Karpas-422 (cell line): ENCODE measurements at regions not wholly inside any gene's neighbourhood (a gene's known extent, or its start where the extent isn't known, plus 50 kb on each side); places are given as distances from the start of the nearest gene placed in this dataset.

ENCODE experiments used
- DNase-seq: peaks from one replicate; pipeline ENCODE4 v3.0.0-alpha.2; 2015
- H2AFZ ChIP-seq: fragments of 200-600 bp; sonication (generic); 2 replicates; pipeline ENCODE4 v1.6.1; 2014; ENCODE audit warnings: antibody characterized with exemption, low read length, mixed read lengths
- H3K27ac ChIP-seq: fragments of 200-600 bp; sonication (generic); 2 replicates; pipeline ENCODE4 v1.5.1; 2014; ENCODE audit warnings: mild to moderate bottlenecking, low read length, moderate library complexity
- H3K27me3 ChIP-seq: fragments of 200-600 bp; sonication (generic); 2 replicates; pipeline ENCODE4 v1.6.1; 2014; ENCODE audit warnings: low read length, mixed read lengths
- H3K36me3 ChIP-seq: fragments of 200-600 bp; sonication (generic); 2 replicates; pipeline ENCODE4 v1.6.1; 2014; ENCODE audit warnings: low read length, mixed read lengths; ENCODE audit not compliant: insufficient read depth
- H3K4me1 ChIP-seq: fragments of 200-600 bp; sonication (generic); 2 replicates; pipeline ENCODE4 v1.6.1; 2014; ENCODE audit warnings: mild to moderate bottlenecking, low read length, mixed read lengths
- H3K4me2 ChIP-seq: fragments of 200-600 bp; sonication (generic); 2 replicates; pipeline ENCODE4 v1.6.1; 2014; ENCODE audit warnings: low read length, low read depth, mild to moderate bottlenecking; ENCODE audit not compliant: poor library complexity, severe bottlenecking
- H3K4me3 ChIP-seq: fragments of 200-600 bp; sonication (generic); 2 replicates; pipeline ENCODE4 v1.5.1; 2014; ENCODE audit warnings: mild to moderate bottlenecking, antibody characterized with exemption, low read length, mixed read lengths
- H3K79me2 ChIP-seq: fragments of 200-600 bp; sonication (generic); 2 replicates; pipeline ENCODE4 v1.6.1; 2014; ENCODE audit warnings: mild to moderate bottlenecking, low read length, mixed read lengths
- H3K9ac ChIP-seq: fragments of 200-600 bp; sonication (generic); 2 replicates; pipeline ENCODE4 v1.6.0; 2014; ENCODE audit warnings: low read length
- H3K9me2 ChIP-seq: fragments of 200-600 bp; sonication (generic), shearing (Covaris generic); replicated peaks from 2 replicates; pipeline ENCODE4 v1.6.0; 2014; ENCODE audit warnings: mild to moderate bottlenecking, low read length, moderate library complexity; ENCODE audit not compliant: insufficient read depth
- H3K9me3 ChIP-seq: fragments of 300-700, 200-600 bp; sonication (generic); 2 replicates; pipeline ENCODE4 v1.6.1; 2014; ENCODE audit warnings: low read length, mixed read lengths
- H4K20me1 ChIP-seq: fragments of 200-600 bp; sonication (generic); 2 replicates; pipeline ENCODE4 v1.6.1; 2014; ENCODE audit warnings: mild to moderate bottlenecking, antibody characterized with exemption, low read length, low read depth; ENCODE audit not compliant: insufficient read depth

DNA sequence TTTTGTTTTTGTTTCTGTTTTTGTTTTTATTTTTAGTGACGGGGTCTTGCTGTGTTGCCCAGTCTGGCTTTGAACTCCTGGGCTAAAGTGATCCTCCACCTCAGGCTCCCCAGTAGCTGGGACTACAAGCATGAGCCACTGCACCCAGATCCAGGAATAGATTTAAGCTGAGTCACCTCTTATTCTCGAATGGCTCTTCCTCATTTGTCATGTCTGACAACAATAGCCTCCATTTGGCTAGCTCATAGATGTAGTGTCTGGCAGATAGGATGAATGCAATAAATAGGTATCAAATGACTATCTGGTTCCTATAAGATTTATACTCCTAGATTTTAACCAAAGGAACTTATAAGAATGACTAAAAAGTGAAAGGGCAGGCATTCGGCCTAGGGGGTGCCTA, 172.9 kb downstream of the TMEM26 start:
- no peak overlapping the region for H3K4me3 ChIP-seq
- H2AFZ ChIP-seq = no peak overlapping the region
- H3K79me2 ChIP-seq = no peaks in the 10 kb centered on the region
- DNase-seq = no peak
- no peak overlapping the region for H3K9ac ChIP-seq
- no peaks in the 10 kb centered on the region; the same call in 1 of the 2 replicates for H3K4me1 ChIP-seq
- H3K9me3 ChIP-seq = no peaks in the 10 kb centered on the region
- no peaks in the 10 kb centered on the region for H3K27me3 ChIP-seq
- H4K20me1 ChIP-seq = no peaks in the 10 kb centered on the region
- no peak overlapping the region for H3K4me2 ChIP-seq
- no peak overlapping the region for H3K27ac ChIP-seq
- H3K9me2 ChIP-seq = no peaks in the 10 kb centered on the region
- no peaks in the 10 kb centered on the region for H3K36me3 ChIP-seq

DNA sequence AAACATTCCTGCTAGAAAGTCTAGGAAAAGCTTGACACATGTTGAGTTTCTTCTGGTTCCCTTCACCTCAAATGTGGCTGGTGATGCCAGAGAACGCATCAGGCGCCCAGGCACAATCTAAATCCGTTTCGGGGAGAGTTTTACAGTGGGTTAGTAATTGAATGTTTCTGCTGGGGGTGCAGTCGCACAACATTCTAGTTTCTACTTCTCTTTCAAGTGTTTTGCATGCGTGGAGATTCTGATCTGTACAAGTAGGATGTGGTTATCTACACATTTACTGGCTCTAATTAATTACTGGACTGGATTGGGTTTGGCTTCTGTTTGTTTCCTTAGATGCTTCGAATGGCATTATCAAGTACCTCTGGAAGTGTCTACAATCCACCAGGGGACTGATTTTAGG, 173.8 kb downstream of the TMEM26 start:
- no peak overlapping the region for H2AFZ ChIP-seq
- no peaks in the 10 kb centered on the region for H3K27me3 ChIP-seq
- no peaks in the 10 kb centered on the region for H3K9me2 ChIP-seq
- H3K36me3 ChIP-seq = no peaks in the 10 kb centered on the region
- H3K9me3 ChIP-seq = no peaks in the 10 kb centered on the region
- H3K9ac ChIP-seq = no peak overlapping the region
- H3K4me1 ChIP-seq = no peaks in the 10 kb centered on the region; the same call in 1 of the 2 replicates
- DNase-seq = no peak
- no peak overlapping the region for H3K4me3 ChIP-seq
- H3K79me2 ChIP-seq = no peaks in the 10 kb centered on the region
- no peak overlapping the region for H3K4me2 ChIP-seq
- H4K20me1 ChIP-seq = no peaks in the 10 kb centered on the region
- H3K27ac ChIP-seq = no peak overlapping the region

DNA sequence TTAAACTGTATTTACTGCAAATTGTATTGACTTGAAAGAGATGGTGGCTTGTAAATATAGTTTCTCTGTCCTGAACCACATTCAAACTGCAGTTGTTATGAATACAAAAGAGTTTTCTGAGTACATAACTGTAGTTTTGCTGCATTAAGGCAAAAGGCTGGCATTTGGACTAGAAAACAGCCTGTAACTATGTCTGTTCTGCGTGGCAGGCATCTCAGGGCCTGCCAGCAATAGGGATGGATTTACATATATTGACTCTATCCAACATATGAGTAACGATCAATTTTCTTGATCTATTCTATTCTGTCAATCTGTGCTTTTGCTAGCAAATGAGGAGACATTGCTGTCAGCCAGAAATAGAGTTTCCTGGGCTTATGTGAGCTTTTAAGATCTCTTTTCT, 174.6 kb downstream of the TMEM26 start:
- no peaks in the 10 kb centered on the region for H3K36me3 ChIP-seq
- no peaks in the 10 kb centered on the region for H3K9me3 ChIP-seq
- H3K27ac ChIP-seq = no peak overlapping the region

DNA sequence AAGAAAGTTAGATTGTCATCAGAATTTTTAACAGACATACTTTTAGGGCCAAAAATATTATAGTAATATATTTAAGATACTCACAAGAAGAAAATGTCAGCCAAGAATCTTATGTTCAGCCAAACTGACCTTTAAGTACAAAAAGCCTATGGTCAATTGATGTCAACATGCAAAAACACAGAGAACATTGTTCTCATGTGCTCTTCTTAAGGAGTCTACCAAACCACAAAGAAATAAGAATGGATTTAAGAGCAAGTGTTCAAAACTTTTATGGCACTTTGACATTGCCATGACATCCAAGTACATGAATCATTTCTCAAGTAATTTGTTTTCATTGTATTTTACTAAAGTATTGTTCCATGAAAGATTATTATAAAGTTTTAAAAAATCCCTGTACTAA, 180.4 kb downstream of the TMEM26 start:
- Histone ChIP-seq H4K20me1 (no peaks in the 10 kb centered on the region), H3K4me1 (no peaks in the 10 kb centered on the region), H3K27me3 (no peaks in the 10 kb centered on the region), H3K79me2 (no peaks in the 10 kb centered on the region), H3K27ac (no peak overlapping the region), H3K4me2 (no peak overlapping the region), H3K36me3 (no peaks in the 10 kb centered on the region), H2AFZ (no peak overlapping the region), H3K9me3 (no peaks in the 10 kb centered on the region), H3K9me2 (no peaks in the 10 kb centered on the region), H3K4me3 (no peak overlapping the region), H3K9ac (no peak overlapping the region)
- DNase-seq = no peak

More for the DNA sequence above, 174.6 kb downstream of the TMEM26 start:
- Histone ChIP-seq H3K9me2 (no peaks in the 10 kb centered on the region), H2AFZ (no peak overlapping the region), H3K4me1 (no peaks in the 10 kb centered on the region; the same call in 1 of the 2 replicates), H4K20me1 (no peaks in the 10 kb centered on the region), H3K27me3 (no peaks in the 10 kb centered on the region), H3K4me2 (no peak overlapping the region), H3K79me2 (no peaks in the 10 kb centered on the region), H3K9ac (no peak overlapping the region), H3K4me3 (no peak overlapping the region)
- DNase-seq = no peak

DNA sequence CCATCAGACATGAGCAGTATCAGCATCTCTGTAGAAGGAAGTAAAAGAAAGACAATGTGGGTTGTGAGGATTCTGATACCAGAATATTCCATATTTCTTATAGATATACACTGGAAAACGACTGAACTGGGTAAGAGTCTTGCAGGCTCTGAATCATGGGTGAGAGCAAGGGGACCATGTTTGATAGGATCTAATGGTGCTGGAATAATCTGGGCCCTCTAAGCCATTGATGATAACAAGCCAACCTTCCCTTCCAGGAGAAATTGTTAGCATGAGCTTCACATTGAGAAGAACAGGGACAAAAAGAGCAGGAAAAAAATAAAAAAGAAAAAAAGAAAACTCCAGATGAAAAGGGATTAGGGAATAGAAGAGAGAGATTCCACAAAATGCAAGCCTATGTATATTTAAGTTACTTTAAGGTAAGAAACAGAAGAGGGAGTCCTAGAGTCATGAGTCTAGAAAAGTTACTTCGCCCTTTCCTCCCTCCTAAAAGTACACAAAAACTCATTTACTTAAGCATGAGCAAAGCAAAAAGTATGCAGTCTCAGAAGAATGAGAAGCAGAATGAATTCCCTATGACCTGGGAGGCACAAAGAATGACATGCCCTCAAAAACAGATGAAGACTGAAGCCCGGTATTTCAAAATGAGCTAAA, 181.9 kb downstream of the TMEM26 start:
- Histone ChIP-seq H2AFZ (no peak overlapping the region), H3K36me3 (no peaks in the 10 kb centered on the region), H3K9me2 (no peaks in the 10 kb centered on the region), H3K4me3 (no peak overlapping the region), H4K20me1 (no peaks in the 10 kb centered on the region), H3K27ac (no peak overlapping the region), H3K4me1 (no peaks in the 10 kb centered on the region), H3K4me2 (no peak overlapping the region), H3K27me3 (no peaks in the 10 kb centered on the region), H3K79me2 (no peaks in the 10 kb centered on the region), H3K9ac (no peak overlapping the region), H3K9me3 (no peaks in the 10 kb centered on the region)
- DNase-seq = no peak

DNA sequence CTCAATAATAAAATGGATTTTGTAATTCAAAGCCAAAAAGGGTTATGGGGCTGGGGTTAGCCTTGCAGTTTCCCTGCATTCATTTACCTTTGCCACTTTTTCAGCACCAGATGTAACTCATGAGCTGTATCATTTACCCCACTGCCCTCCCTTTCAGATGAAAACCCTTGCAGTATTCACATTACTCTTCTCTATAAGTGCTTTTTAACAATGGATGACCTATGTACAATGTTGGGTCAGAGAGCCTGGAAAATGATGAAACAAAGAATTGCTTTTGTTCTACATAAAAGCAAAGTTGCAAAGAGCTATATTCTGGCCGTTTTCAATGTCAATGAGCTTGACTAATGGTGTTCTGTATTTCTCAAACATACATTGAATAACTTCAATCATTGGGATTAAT, 189.7 kb downstream of the TMEM26 start:
- Histone ChIP-seq H3K27ac (no peak overlapping the region), H4K20me1 (no peaks in the 10 kb centered on the region), H3K79me2 (no peaks in the 10 kb centered on the region), H3K4me3 (no peak overlapping the region), H3K4me2 (no peak overlapping the region), H3K36me3 (no peaks in the 10 kb centered on the region), H3K4me1 (no peaks in the 10 kb centered on the region), H3K9me2 (no peaks in the 10 kb centered on the region; the same call in 1 of the 2 replicates), H3K9ac (no peak overlapping the region), H2AFZ (no peak overlapping the region), H3K27me3 (no peaks in the 10 kb centered on the region), H3K9me3 (no peaks in the 10 kb centered on the region)
- no peak for DNase-seq

DNA sequence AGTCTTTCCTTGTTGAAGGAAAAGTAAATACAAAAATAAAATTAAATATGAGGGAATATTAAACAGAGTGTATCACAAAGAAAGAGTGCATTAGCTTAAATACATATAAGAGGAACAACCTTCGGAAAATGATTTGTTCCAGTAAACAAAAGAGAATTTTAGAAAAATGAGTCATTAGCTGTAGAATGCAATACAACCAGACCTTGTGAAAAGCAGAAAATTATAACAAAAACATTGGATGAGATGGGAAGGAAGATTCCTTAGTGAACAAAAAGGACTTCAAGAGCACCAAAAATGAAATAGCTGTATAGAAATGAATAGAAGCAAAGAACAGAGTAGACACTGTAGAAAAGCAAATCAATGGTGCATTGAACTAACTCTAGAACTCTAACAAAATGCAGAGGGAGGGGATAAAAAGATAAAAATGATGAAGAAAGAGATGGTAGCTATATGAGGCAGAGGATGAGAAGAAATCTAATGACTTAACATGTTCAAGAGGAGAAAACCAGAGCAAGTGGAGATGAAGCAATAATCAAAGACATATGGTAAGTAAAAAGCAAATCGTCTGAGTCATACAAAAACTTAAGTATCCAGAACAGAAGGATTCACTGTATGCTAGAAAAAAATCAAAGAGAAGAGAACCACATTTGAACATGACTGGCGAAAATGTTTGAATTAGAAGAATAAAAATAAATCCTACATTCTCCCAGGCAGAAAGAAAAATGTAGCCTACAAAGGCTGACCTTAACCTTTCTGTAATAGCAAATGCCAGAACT, 190.5 kb downstream of the TMEM26 start:
- Histone ChIP-seq H3K4me3 (no peak overlapping the region), H3K27ac (no peak overlapping the region), H3K9me3 (no peaks in the 10 kb centered on the region), H4K20me1 (no peaks in the 10 kb centered on the region), H3K4me2 (no peak overlapping the region), H3K27me3 (no peaks in the 10 kb centered on the region), H2AFZ (no peak overlapping the region), H3K9me2 (no peaks in the 10 kb centered on the region; the same call in 1 of the 2 replicates), H3K36me3 (no peaks in the 10 kb centered on the region), H3K9ac (no peak overlapping the region), H3K79me2 (no peaks in the 10 kb centered on the region), H3K4me1 (no peaks in the 10 kb centered on the region)
- no peak for DNase-seq

DNA sequence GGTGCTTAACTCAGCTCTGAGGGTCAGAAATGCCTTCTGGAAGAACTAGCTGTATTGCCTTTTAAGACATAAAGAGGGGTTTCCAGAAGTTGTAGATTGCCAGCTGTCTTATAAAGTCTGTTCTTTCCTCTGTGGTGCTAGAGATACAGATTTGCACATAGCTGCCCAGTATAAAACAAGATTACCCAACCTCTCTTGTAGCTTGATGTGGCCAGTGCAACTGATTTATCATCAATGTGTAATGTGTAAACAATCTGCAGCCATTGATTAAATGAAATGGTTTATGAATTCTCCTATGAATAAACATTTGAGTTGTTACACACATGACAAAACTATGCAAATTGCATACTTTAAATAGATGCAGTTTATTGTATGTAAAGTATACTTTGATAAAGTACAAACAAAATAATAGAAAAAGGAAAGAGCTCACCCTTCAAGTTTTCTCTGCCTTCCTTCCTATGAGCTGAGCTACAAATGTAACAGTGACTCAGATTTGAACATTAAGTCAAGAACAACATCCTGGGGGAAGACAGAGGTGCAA, 195.2 kb downstream of the TMEM26 start:
- Histone ChIP-seq H3K36me3 (no peaks in the 10 kb centered on the region), H2AFZ (no peak overlapping the region), H3K79me2 (no peaks in the 10 kb centered on the region), H3K9me3 (no peaks in the 10 kb centered on the region), H3K4me2 (no peak overlapping the region), H3K27me3 (no peaks in the 10 kb centered on the region), H3K9ac (no peak overlapping the region), H3K4me1 (no peaks in the 10 kb centered on the region), H4K20me1 (no peaks in the 10 kb centered on the region), H3K9me2 (no peaks in the 10 kb centered on the region; the same call in 1 of the 2 replicates), H3K27ac (no peak overlapping the region), H3K4me3 (no peak overlapping the region)
- DNase-seq = no peak
